Esophagus muscularis mucosa (tissue), 4 donors: ENCODE measurements at regions not wholly inside any gene's neighbourhood (a gene's known extent, or its start where the extent isn't known, plus 50 kb on each side); places are given as distances from the start of the nearest gene placed in this dataset.

ENCODE experiments used
- DNase-seq: peaks from one replicate; pipeline ENCODE4 v3.0.0-alpha.2; 2017; ENCODE audit errors: extremely low spot score
- H3K27ac ChIP-seq, 4 donors: fragments of 200-600 bp; sonication (generic); replicated peaks in 1 of 4; 1 replicate in 3 of 4; 2 replicates in 1 of 4; pipeline ENCODE4 v1.5.1; 2016 to 2019; ENCODE audit warnings: mild to moderate bottlenecking in 1 of 4
- H3K27me3 ChIP-seq, 4 donors: fragments of 200-600 bp; sonication (generic); one replicate each; pipeline versions ENCODE4 v1.5.1 to v1.6.0; 2016 to 2019
- H3K36me3 ChIP-seq, 4 donors: fragments of 200-600 bp; sonication (generic); one replicate each; pipeline ENCODE4 v1.5.1; 2016 to 2019
- H3K4me1 ChIP-seq, 4 donors: fragments of 200-600 bp; sonication (generic); one replicate each; pipeline ENCODE4 v1.5.1; 2016 to 2019
- H3K4me3 ChIP-seq, 4 donors: fragments of 200-600 bp; sonication (generic); 1 replicate in 2 of 4; 2 replicates in 2 of 4; pipeline ENCODE4 v1.5.1; 2016 to 2019; ENCODE audit warnings: mild to moderate bottlenecking in 4 of 4, moderate library complexity in 1 of 4
- H3K9me3 ChIP-seq, 4 donors: fragments of 200-600 bp; sonication (generic); 1 replicate in 3 of 4; 2 replicates in 1 of 4; pipeline ENCODE4 v1.5.1; 2016 to 2019
- EP300 ChIP-seq: sonication (generic); formaldehyde crosslinking; IDR thresholded peaks from one replicate; pipeline ENCODE4 v1.6.1; 2017; ENCODE audit warnings: antibody characterized with exemption
- POLR2A ChIP-seq: fragments of 450-650 bp; IDR thresholded peaks from one replicate; pipeline ENCODE4 v1.6.1; 2017; ENCODE audit warnings: antibody characterized with exemption, moderate library complexity, mild to moderate bottlenecking, low read depth
- POLR2AphosphoS5 ChIP-seq, 2 donors: sonication (generic); formaldehyde crosslinking; IDR thresholded peaks; one replicate each; pipeline ENCODE4 v1.6.1; 2017; ENCODE audit warnings: antibody characterized with exemption in 2 of 2
- WGBS: methylation state at CpG from one replicate; pipeline ENCODE4 v1.1.5; 2018; 5-methylcytosine and 5-hydroxymethylcytosine counted together
- intact Hi-C: fragments of 100-400 bp; cut with DNase I; formaldehyde crosslinking; loops from one replicate; pipeline ENCODE4 v1.15.1; 2023
- TF ChIP-seq, protein P1 (sequence below), 3 experiments: fragments of 200-600 bp in 2 of 3; fragments of 450-650 bp in 1 of 3; sonication (generic) in 2 of 3; IDR thresholded peaks; one replicate each; pipeline ENCODE4 v1.5.1; 2017 to 2019; ENCODE audit warnings: antibody characterized with exemption in 3 of 3, mild to moderate bottlenecking in 2 of 3, moderate library complexity in 1 of 3

DNA sequence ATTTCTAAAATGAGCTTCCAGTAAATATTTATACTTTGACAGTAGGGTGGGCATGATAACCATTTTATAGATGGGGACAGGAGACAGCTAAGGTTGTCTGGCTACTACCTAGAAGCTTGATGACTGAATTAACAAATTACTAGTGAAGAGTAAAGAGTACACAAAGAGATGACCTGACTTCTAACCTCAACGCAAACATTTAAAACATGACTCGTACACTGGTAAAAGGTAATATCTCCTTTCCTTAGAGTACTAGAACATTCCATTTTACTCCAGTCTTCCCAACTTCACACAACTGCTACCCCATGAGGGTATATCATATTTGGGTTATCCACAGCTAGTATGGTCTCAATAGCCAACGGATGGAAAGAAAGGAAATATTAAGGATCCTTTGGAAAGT is 258.9 kb downstream of the FOXO1 start:
- peaks cover 0 to 4% (median 0%) of the 10 kb centered on the region in 4 donors for H3K9me3 ChIP-seq
- intact Hi-C loops = loop anchor here (5.0 kb wide), 2 partner anchors 135 to 260 kb away; partner anchors contain the start of gene FOXO1
- peak overlapping the region in 3 of 4 donors; percentile 73 to 83 (median 77) for H3K27ac ChIP-seq
- no peaks in the 10 kb centered on the region for H3K36me3 ChIP-seq
- 100% methylated on average over 3 of the region's 3 CpGs for WGBS
- DNase-seq = peak; percentile 4
- H3K4me1 ChIP-seq = peaks cover 24 to 44% (median 42%) of the 10 kb centered on the region in 4 donors
- H3K27me3 ChIP-seq = no peaks in the 10 kb centered on the region
- H3K4me3 ChIP-seq = no peak overlapping the region
- TF ChIP-seq POLR2AphosphoS5 (IDR thresholded peaks at IDR 0.05) (no peak), POLR2A (no peak), EP300 (no peak)
- TF ChIP-seq, protein P1, sequence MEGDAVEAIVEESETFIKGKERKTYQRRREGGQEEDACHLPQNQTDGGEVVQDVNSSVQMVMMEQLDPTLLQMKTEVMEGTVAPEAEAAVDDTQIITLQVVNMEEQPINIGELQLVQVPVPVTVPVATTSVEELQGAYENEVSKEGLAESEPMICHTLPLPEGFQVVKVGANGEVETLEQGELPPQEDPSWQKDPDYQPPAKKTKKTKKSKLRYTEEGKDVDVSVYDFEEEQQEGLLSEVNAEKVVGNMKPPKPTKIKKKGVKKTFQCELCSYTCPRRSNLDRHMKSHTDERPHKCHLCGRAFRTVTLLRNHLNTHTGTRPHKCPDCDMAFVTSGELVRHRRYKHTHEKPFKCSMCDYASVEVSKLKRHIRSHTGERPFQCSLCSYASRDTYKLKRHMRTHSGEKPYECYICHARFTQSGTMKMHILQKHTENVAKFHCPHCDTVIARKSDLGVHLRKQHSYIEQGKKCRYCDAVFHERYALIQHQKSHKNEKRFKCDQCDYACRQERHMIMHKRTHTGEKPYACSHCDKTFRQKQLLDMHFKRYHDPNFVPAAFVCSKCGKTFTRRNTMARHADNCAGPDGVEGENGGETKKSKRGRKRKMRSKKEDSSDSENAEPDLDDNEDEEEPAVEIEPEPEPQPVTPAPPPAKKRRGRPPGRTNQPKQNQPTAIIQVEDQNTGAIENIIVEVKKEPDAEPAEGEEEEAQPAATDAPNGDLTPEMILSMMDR (IDR thresholded peaks at IDR 0.05) = no peak

DNA sequence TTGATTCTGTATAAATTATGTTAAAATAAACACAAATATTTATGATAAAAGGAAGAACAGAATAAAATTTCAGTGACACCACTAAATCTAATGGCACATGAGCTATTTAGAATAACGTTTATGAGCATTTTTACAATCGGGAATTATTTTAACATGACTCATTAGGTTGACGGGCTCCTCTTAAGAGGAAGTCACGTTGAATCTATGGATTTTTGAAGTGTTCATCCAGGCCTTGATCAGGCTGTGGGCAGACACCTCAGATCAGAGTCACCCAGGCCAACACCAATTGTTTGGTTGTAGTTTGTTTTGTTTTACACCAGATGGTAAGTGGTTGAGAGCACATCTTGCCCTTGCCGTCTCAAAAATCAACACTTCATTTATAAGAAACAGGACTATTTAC is 257.8 kb downstream of the FOXO1 start:
- Histone ChIP-seq H3K27ac (no peak overlapping the region), H3K36me3 (no peaks in the 10 kb centered on the region), H3K4me3 (no peak overlapping the region), H3K9me3 (peaks cover 0 to 4% (median 0%) of the 10 kb centered on the region in 4 donors), H3K4me1 (peaks cover 14 to 34% (median 32%) of the 10 kb centered on the region in 4 donors), H3K27me3 (no peaks in the 10 kb centered on the region)
- intact Hi-C loops = loop anchor here (5.0 kb wide), 2 partner anchors 136 to 259 kb away; partner anchors contain the start of gene FOXO1
- TF ChIP-seq POLR2AphosphoS5 (IDR thresholded peaks at IDR 0.05) = no peak
- TF ChIP-seq, protein P1 (IDR thresholded peaks at IDR 0.05) = no peak
- TF ChIP-seq POLR2A = no peak
- no peak for TF ChIP-seq EP300
- peak; percentile 14 for DNase-seq
- WGBS = 85% methylated on average over 5 of the region's 5 CpGs

DNA sequence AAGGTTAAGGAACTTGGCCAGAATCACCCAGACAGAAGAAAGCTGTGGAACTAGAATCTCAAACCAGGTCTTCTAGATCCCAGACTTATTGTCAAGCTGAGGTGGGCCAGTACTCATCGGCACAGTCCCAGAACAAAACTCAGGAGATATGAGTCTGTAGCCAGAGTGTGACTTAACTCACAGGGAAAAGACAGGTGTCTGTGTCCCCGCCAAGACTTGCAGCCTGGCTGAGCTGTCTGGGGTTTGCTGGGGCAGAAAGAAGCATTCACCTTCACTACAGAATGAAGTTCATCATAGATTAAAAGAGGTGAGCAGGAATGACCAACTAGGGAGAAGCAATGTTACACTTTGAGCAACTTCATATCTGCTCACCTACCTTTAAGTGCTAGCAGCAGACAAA is 257.2 kb downstream of the FOXO1 start:
- Histone ChIP-seq H3K4me3 (no peak overlapping the region), H3K27me3 (no peaks in the 10 kb centered on the region), H3K36me3 (no peaks in the 10 kb centered on the region), H3K9me3 (peaks cover 0 to 4% (median 0%) of the 10 kb centered on the region in 4 donors), H3K4me1 (peaks cover 10 to 27% (median 25%) of the 10 kb centered on the region in 4 donors), H3K27ac (peak overlapping the region in 3 of 4 donors; percentile 56 to 64 (median 57))
- intact Hi-C loops = loop anchor here (5.0 kb wide), 2 partner anchors 137 to 258 kb away; partner anchors contain the start of gene FOXO1
- peak; percentile 88 for DNase-seq
- TF ChIP-seq POLR2AphosphoS5 (IDR thresholded peaks at IDR 0.05) = no peak
- TF ChIP-seq EP300 = no peak
- TF ChIP-seq POLR2A = no peak
- TF ChIP-seq, protein P1 (IDR thresholded peaks at IDR 0.05) = no peak
- 92% methylated on average over 2 of the region's 2 CpGs for WGBS

DNA sequence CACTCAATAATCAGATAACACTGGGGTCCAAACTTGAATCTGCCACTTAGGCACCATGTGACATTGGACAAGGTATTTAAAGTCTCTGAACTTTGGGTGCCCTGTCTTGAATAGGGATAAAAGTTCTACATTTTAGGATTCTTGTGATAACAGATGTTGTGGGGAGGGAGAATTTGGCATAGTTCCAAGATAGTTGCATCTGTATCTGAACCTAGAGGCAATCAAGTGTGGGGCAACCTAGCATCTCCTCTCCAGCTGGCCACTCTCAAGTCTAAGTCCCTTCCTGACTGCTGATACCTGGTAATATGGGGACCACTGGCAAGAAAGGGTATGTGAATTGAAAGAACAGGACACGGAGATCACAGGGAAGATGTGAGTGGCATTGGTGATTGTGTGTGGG is 256.1 kb downstream of the FOXO1 start:
- 94% methylated on average over 1 of the region's 1 CpG for WGBS
- DNase-seq = peak; percentile 53
- Histone ChIP-seq H3K9me3 (peaks cover 0 to 4% (median 0%) of the 10 kb centered on the region in 4 donors), H3K4me3 (no peak overlapping the region), H3K4me1 (peaks cover 10 to 25% (median 20%) of the 10 kb centered on the region in 4 donors), H3K27me3 (no peaks in the 10 kb centered on the region), H3K27ac (peak overlapping the region in 3 of 4 donors; percentile 56 to 64 (median 57)), H3K36me3 (no peaks in the 10 kb centered on the region)
- intact Hi-C loops = no loop called here
- no peak for TF ChIP-seq POLR2A
- TF ChIP-seq EP300 = no peak
- TF ChIP-seq, protein P1 (IDR thresholded peaks at IDR 0.05) = no peak
- no peak for TF ChIP-seq POLR2AphosphoS5 (IDR thresholded peaks at IDR 0.05)
